ENCODE measurements at regions not wholly inside any gene's neighbourhood (a gene's known extent, or its start where the extent isn't known, plus 50 kb on each side); places are given as distances from the start of the nearest gene placed in this dataset.

- H3K4me2 ChIP-seq (ENCODE audit: low read depth, low read length, poor library complexity, severe bottlenecking), result no peak overlapping the region
- H3K27me3 ChIP-seq (ENCODE audit: low read length), result no peaks in the 10 kb centered on the region
- DNase-seq, result no peak
- H3K9me2 ChIP-seq (replicated peaks; ENCODE audit: insufficient read depth, low read length), result no peaks in the 10 kb centered on the region
- H2AFZ ChIP-seq (ENCODE audit: low read length), result no peak overlapping the region
- H3K79me2 ChIP-seq (ENCODE audit: low read length), result no peaks in the 10 kb centered on the region
- H3K4me1 ChIP-seq (ENCODE audit: low read length), result no peaks in the 10 kb centered on the region
- no peaks in the 10 kb centered on the region for H3K36me3 ChIP-seq (ENCODE audit: insufficient read depth, low read length)
- H3K9me3 ChIP-seq (ENCODE audit: low read length), result no peaks in the 10 kb centered on the region
- H3K27ac ChIP-seq (ENCODE audit: low read length), result no peak overlapping the region
- no peak overlapping the region for H3K4me3 ChIP-seq (ENCODE audit: low read length)
- H4K20me1 ChIP-seq (ENCODE audit: insufficient read depth, low read depth, low read length), result no peaks in the 10 kb centered on the region
- H3K9ac ChIP-seq (ENCODE audit: low read length), result no peak overlapping the region
Measured at GRCh38 chr6:113739041-113739655, 118.0 kb upstream of the MARCKS start.

GRCh38 chr6:113741651-113742050, 115.5 kb upstream of the MARCKS start:
- no peak overlapping the region for H3K4me3 ChIP-seq (ENCODE audit: low read length)
- H3K27me3 ChIP-seq (ENCODE audit: low read length), result no peaks in the 10 kb centered on the region
- H3K9ac ChIP-seq (ENCODE audit: low read length), result no peak overlapping the region
- H4K20me1 ChIP-seq (ENCODE audit: insufficient read depth, low read depth, low read length), result no peaks in the 10 kb centered on the region
- no peaks in the 10 kb centered on the region for H3K9me3 ChIP-seq (ENCODE audit: low read length)
- H3K4me1 ChIP-seq (ENCODE audit: low read length), result no peaks in the 10 kb centered on the region
- H3K27ac ChIP-seq (ENCODE audit: low read length), result no peak overlapping the region
- H3K79me2 ChIP-seq (ENCODE audit: low read length), result no peaks in the 10 kb centered on the region
- no peaks in the 10 kb centered on the region for H3K9me2 ChIP-seq (replicated peaks; ENCODE audit: insufficient read depth, low read length)
- no peaks in the 10 kb centered on the region for H3K36me3 ChIP-seq (ENCODE audit: insufficient read depth, low read length)
- DNase-seq, result no peak
- no peak overlapping the region for H3K4me2 ChIP-seq (ENCODE audit: low read depth, low read length, poor library complexity, severe bottlenecking)
- H2AFZ ChIP-seq (ENCODE audit: low read length), result no peak overlapping the region

DNA sequence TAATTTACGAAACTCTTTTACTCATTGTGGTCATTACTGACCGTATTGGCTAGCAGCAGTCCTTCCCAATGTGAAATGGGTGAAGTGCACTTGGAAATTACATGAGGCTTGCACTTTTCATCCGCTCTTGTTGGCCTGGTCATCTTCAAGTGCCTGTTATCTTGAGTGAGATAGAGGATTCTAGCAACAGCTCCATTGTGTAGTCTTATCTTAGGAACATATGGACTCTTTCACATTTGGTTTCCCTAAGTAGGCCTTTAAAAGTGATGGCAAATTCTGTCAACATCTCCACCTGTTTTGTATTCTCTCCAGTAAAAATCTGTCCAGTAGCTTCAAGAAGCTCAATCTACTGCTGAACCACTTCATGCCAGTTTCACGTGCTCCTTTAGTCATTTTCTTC, 114.8 kb upstream of the MARCKS start:
- Histone ChIP-seq H3K9me2 (replicated peaks; ENCODE audit: insufficient read depth, low read length) (no peaks in the 10 kb centered on the region), H3K4me3 (ENCODE audit: low read length) (no peak overlapping the region), H3K9me3 (ENCODE audit: low read length) (no peaks in the 10 kb centered on the region), H4K20me1 (ENCODE audit: insufficient read depth, low read depth, low read length) (no peaks in the 10 kb centered on the region), H3K4me2 (ENCODE audit: low read depth, low read length, poor library complexity, severe bottlenecking) (no peak overlapping the region), H2AFZ (ENCODE audit: low read length) (no peak overlapping the region), H3K36me3 (ENCODE audit: insufficient read depth, low read length) (no peaks in the 10 kb centered on the region), H3K9ac (ENCODE audit: low read length) (no peak overlapping the region), H3K27ac (ENCODE audit: low read length) (no peak overlapping the region), H3K4me1 (ENCODE audit: low read length) (no peaks in the 10 kb centered on the region), H3K79me2 (ENCODE audit: low read length) (no peaks in the 10 kb centered on the region), H3K27me3 (ENCODE audit: low read length) (no peaks in the 10 kb centered on the region)
- DNase-seq, result no peak

DNA sequence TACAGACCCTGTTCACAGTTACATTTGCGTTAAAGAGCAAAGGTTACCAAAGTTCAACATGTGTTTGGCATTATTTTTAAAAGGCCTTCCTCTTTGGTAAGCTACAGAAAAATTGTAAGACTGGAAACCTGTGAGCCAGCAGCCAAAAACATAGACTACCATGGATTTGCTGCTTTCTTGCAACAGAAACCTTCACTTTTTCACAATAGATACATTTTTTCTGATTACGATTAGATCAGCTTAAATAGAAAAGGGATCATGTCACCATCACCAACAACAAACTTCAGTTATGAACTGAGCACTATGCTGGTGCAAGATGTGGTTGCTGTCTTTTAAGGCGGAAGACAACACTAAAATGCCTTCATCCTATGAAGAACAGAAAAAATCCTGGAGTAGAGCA, 112.3 kb upstream of the MARCKS start:
- Histone ChIP-seq H3K79me2 (ENCODE audit: low read length) (no peaks in the 10 kb centered on the region), H2AFZ (ENCODE audit: low read length) (no peak overlapping the region), H3K4me2 (ENCODE audit: low read depth, low read length, poor library complexity, severe bottlenecking) (no peak overlapping the region), H3K36me3 (ENCODE audit: insufficient read depth, low read length) (no peaks in the 10 kb centered on the region), H3K27me3 (ENCODE audit: low read length) (no peaks in the 10 kb centered on the region), H4K20me1 (ENCODE audit: insufficient read depth, low read depth, low read length) (no peaks in the 10 kb centered on the region), H3K27ac (ENCODE audit: low read length) (no peak overlapping the region), H3K9me2 (replicated peaks; ENCODE audit: insufficient read depth, low read length) (no peaks in the 10 kb centered on the region), H3K4me3 (ENCODE audit: low read length) (no peak overlapping the region), H3K4me1 (ENCODE audit: low read length) (no peaks in the 10 kb centered on the region), H3K9me3 (ENCODE audit: low read length) (no peaks in the 10 kb centered on the region), H3K9ac (ENCODE audit: low read length) (no peak overlapping the region)
- DNase-seq, result no peak

GRCh38 chr6:113750151-113750855, 106.8 kb upstream of the MARCKS start:
- Histone ChIP-seq H3K4me1 (ENCODE audit: low read length) (peaks cover under 1% of the 10 kb centered on the region; the same call in 1 of the 2 replicates), H3K9me2 (replicated peaks; ENCODE audit: insufficient read depth, low read length) (no peaks in the 10 kb centered on the region), H3K36me3 (ENCODE audit: insufficient read depth, low read length) (no peaks in the 10 kb centered on the region), H3K27me3 (ENCODE audit: low read length) (no peaks in the 10 kb centered on the region), H3K4me3 (ENCODE audit: low read length) (no peak overlapping the region), H3K79me2 (ENCODE audit: low read length) (no peaks in the 10 kb centered on the region), H3K9ac (ENCODE audit: low read length) (no peak overlapping the region), H4K20me1 (ENCODE audit: insufficient read depth, low read depth, low read length) (no peaks in the 10 kb centered on the region), H2AFZ (ENCODE audit: low read length) (no peak overlapping the region), H3K27ac (ENCODE audit: low read length) (no peak overlapping the region), H3K4me2 (ENCODE audit: low read depth, low read length, poor library complexity, severe bottlenecking) (no peak overlapping the region), H3K9me3 (ENCODE audit: low read length) (no peaks in the 10 kb centered on the region)
- DNase-seq, result no peak

DNA sequence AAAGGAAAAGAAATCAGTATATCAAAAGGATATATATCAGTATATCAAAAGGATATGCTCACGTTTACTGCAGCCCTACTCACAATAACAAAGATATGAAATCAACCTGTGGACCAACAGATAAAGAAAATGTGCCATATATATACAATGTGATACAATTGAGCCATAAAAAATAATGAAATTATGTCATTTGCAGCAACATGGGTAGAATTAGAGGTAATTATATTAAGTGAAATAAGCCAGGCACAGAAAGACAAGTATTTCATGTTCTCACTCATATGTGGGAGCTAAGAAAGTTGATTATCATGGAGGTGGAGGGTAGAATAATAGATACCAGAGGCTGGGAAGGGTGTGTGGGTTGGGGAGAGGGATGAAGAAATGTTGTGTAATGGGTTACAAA, 102.9 kb upstream of the MARCKS start:
- no peak for DNase-seq
- H3K27ac ChIP-seq (ENCODE audit: low read length), result no peak overlapping the region
- H3K9me2 ChIP-seq (replicated peaks; ENCODE audit: insufficient read depth, low read length), result no peaks in the 10 kb centered on the region
- no peaks in the 10 kb centered on the region for H3K27me3 ChIP-seq (ENCODE audit: low read length)
- H4K20me1 ChIP-seq (ENCODE audit: insufficient read depth, low read depth, low read length), result no peaks in the 10 kb centered on the region
- no peaks in the 10 kb centered on the region for H3K9me3 ChIP-seq (ENCODE audit: low read length)
- H2AFZ ChIP-seq (ENCODE audit: low read length), result no peak overlapping the region
- H3K9ac ChIP-seq (ENCODE audit: low read length), result no peak overlapping the region
- H3K4me1 ChIP-seq (ENCODE audit: low read length), result peaks cover 6% of the 10 kb centered on the region
- no peaks in the 10 kb centered on the region for H3K36me3 ChIP-seq (ENCODE audit: insufficient read depth, low read length)
- no peaks in the 10 kb centered on the region for H3K79me2 ChIP-seq (ENCODE audit: low read length)
- H3K4me2 ChIP-seq (ENCODE audit: low read depth, low read length, poor library complexity, severe bottlenecking), result no peak overlapping the region
- no peak overlapping the region for H3K4me3 ChIP-seq (ENCODE audit: low read length)

- H3K27ac ChIP-seq (ENCODE audit: low read length), result no peak overlapping the region
- no peaks in the 10 kb centered on the region for H3K9me2 ChIP-seq (replicated peaks; ENCODE audit: insufficient read depth, low read length)
- H4K20me1 ChIP-seq (ENCODE audit: insufficient read depth, low read depth, low read length), result no peaks in the 10 kb centered on the region
- no peak overlapping the region for H3K9ac ChIP-seq (ENCODE audit: low read length)
- no peaks in the 10 kb centered on the region for H3K36me3 ChIP-seq (ENCODE audit: insufficient read depth, low read length)
- no peaks in the 10 kb centered on the region for H3K9me3 ChIP-seq (ENCODE audit: low read length)
- H3K4me3 ChIP-seq (ENCODE audit: low read length), result no peak overlapping the region
- H2AFZ ChIP-seq (ENCODE audit: low read length), result no peak overlapping the region
- no peak for DNase-seq
- H3K4me2 ChIP-seq (ENCODE audit: low read depth, low read length, poor library complexity, severe bottlenecking), result no peak overlapping the region
- peaks cover 6% of the 10 kb centered on the region for H3K4me1 ChIP-seq (ENCODE audit: low read length)
- H3K79me2 ChIP-seq (ENCODE audit: low read length), result no peaks in the 10 kb centered on the region
- H3K27me3 ChIP-seq (ENCODE audit: low read length), result no peaks in the 10 kb centered on the region
Measured at GRCh38 chr6:113755449-113756289, 101.5 kb upstream of the MARCKS start.

DNA sequence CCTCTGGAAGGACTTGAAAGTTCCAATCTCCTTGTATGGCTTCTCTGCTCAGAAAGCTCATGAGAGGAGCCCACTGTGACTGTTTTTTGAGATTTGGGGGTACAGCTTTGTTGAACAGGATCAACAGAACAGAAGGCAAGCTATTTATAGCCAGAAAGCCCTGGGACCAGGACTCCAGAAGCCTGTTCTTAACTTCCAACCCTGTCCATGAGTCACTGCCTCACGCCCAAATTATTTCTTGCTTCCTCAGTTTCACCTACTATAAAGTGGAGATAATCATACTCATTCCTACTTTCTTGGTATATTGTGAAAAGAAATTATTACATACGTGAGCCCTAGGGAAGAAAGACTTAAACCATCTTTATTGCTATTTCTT, 100.9 kb upstream of the MARCKS start:
- no peaks in the 10 kb centered on the region for H4K20me1 ChIP-seq (ENCODE audit: insufficient read depth, low read depth, low read length)
- no peaks in the 10 kb centered on the region for H3K27me3 ChIP-seq (ENCODE audit: low read length)
- no peaks in the 10 kb centered on the region for H3K36me3 ChIP-seq (ENCODE audit: insufficient read depth, low read length)
- no peaks in the 10 kb centered on the region for H3K9me3 ChIP-seq (ENCODE audit: low read length)
- no peaks in the 10 kb centered on the region for H3K9me2 ChIP-seq (replicated peaks; ENCODE audit: insufficient read depth, low read length)
- H3K9ac ChIP-seq (ENCODE audit: low read length), result no peak overlapping the region
- H3K4me2 ChIP-seq (ENCODE audit: low read depth, low read length, poor library complexity, severe bottlenecking), result no peak overlapping the region
- DNase-seq, result no peak
- no peak overlapping the region for H3K27ac ChIP-seq (ENCODE audit: low read length)
- no peaks in the 10 kb centered on the region for H3K79me2 ChIP-seq (ENCODE audit: low read length)
- H3K4me1 ChIP-seq (ENCODE audit: low read length), result peaks cover 6% of the 10 kb centered on the region
- H2AFZ ChIP-seq (ENCODE audit: low read length), result no peak overlapping the region
- no peak overlapping the region for H3K4me3 ChIP-seq (ENCODE audit: low read length)

All from Karpas-422 (cell line).